GM23338 (cell line): ENCODE measurements at regions not wholly inside any gene's neighbourhood (a gene's known extent, or its start where the extent isn't known, plus 50 kb on each side); places are given as distances from the start of the nearest gene placed in this dataset.

Experiments used
- ATAC-seq: fragments of 200-7000 bp; cut with Tn5 transposase; 3 replicates; pipeline ENCODE4 v1.9.1; 2020
- DNase-seq: peaks from one replicate; pipeline ENCODE4 v3.0.0-alpha.2; 2015; ENCODE audit warnings: low spot score
- H2AFZ ChIP-seq: fragments of 200-600 bp; sonication (generic); 2 replicates; pipeline ENCODE4 v1.8.0; 2016; ENCODE audit warnings: antibody characterized with exemption, mild to moderate bottlenecking, moderate library complexity
- H3F3A ChIP-seq: fragments of 200-600 bp; sonication (generic); replicated peaks from 2 replicates; pipeline ENCODE4 v1.8.0; 2017; ENCODE audit warnings: antibody characterized with exemption, mixed run types, low read depth
- H3K27ac ChIP-seq: fragments of 200-600 bp; sonication (generic); 2 replicates; pipeline ENCODE4 v1.6.1; 2016; ENCODE audit warnings: low read depth
- H3K27me3 ChIP-seq: fragments of 200-600 bp; sonication (generic); 2 replicates; pipeline ENCODE4 v1.8.0; 2016; ENCODE audit warnings: mild to moderate bottlenecking, mixed run types, moderate library complexity; ENCODE audit not compliant: insufficient read depth
- H3K36me3 ChIP-seq: fragments of 200-600 bp; sonication (generic); 2 replicates; pipeline ENCODE4 v1.8.0; 2016; ENCODE audit warnings: mild to moderate bottlenecking; ENCODE audit not compliant: insufficient read depth
- H3K4me1 ChIP-seq: fragments of 200-600 bp; sonication (generic); 2 replicates; pipeline ENCODE4 v1.8.0; 2016; ENCODE audit warnings: mild to moderate bottlenecking, moderate library complexity; ENCODE audit not compliant: insufficient read depth
- H3K4me2 ChIP-seq: fragments of 200-600 bp; sonication (generic); 2 replicates; pipeline ENCODE4 v1.7.1; 2017; ENCODE audit warnings: mixed run types
- H3K4me3 ChIP-seq: fragments of 200-600 bp; sonication (generic); 2 replicates; pipeline ENCODE4 v1.6.1; 2016; ENCODE audit warnings: mixed run types
- H3K79me2 ChIP-seq: fragments of 200-600 bp; sonication (generic); replicated peaks from 2 replicates; pipeline ENCODE4 v1.8.0; 2017; ENCODE audit warnings: mild to moderate bottlenecking; ENCODE audit not compliant: insufficient read depth
- H3K9me2 ChIP-seq: fragments of 200-600 bp; sonication (generic); 2 replicates; pipeline ENCODE4 v1.8.0; 2017; ENCODE audit not compliant: insufficient read depth
- H4K20me1 ChIP-seq: fragments of 200-600 bp; sonication (generic); replicated peaks from 2 replicates; pipeline ENCODE4 v1.8.0; 2017; ENCODE audit warnings: mild to moderate bottlenecking; ENCODE audit not compliant: insufficient read depth
- H3K27ac Mint-ChIP-seq: 2 replicates; pipeline ENCODE4 v1.8.0; 2020; ENCODE audit warnings: inconsistent platforms, mild to moderate bottlenecking, moderate library complexity, mixed read lengths
- H3K27me3 Mint-ChIP-seq: 3 replicates; pipeline ENCODE4 v1.8.0; 2022; ENCODE audit warnings: low read depth, mild to moderate bottlenecking, moderate library complexity, mixed read lengths, inconsistent platforms; ENCODE audit not compliant: insufficient read depth, poor library complexity
- H3K36me3 Mint-ChIP-seq: 3 replicates; pipeline ENCODE4 v1.8.0; 2021; ENCODE audit warnings: low read depth, mild to moderate bottlenecking, inconsistent platforms, moderate library complexity, mixed read lengths
- H3K4me1 Mint-ChIP-seq: 3 replicates; pipeline ENCODE4 v1.8.0; 2020; ENCODE audit warnings: mild to moderate bottlenecking, inconsistent platforms, mixed read lengths
- H3K4me3 Mint-ChIP-seq: 3 replicates; pipeline ENCODE4 v1.8.0; 2021; ENCODE audit warnings: moderate library complexity, mild to moderate bottlenecking, inconsistent platforms, mixed read lengths
- H3K9me3 Mint-ChIP-seq: 3 replicates; pipeline ENCODE4 v1.8.0; 2020; ENCODE audit warnings: moderate library complexity, mild to moderate bottlenecking, inconsistent platforms, mixed read lengths
- CREB1 ChIP-seq: fragments of 250-450 bp; sonication (Bioruptor Pico); IDR thresholded peaks from 2 replicates; pipeline ENCODE4 v1.5.0; 2020; ENCODE audit warnings: low read depth, mild to moderate bottlenecking, moderate library complexity
- ETS1 ChIP-seq: IDR thresholded peaks from 2 replicates; pipeline ENCODE4 v1.6.1; 2016; ENCODE audit warnings: antibody characterized with exemption
- EZH2 ChIP-seq: fragments of 200-600 bp; sonication (generic); IDR thresholded peaks from one replicate; pipeline ENCODE4 v1.8.0; 2017; ENCODE audit warnings: antibody characterized with exemption, mild to moderate bottlenecking, low read depth; ENCODE audit not compliant: unreplicated experiment
- EZH2phosphoT487 ChIP-seq: fragments of 200-600 bp; sonication (generic); IDR thresholded peaks from one replicate; pipeline ENCODE4 v1.8.1; 2018; ENCODE audit warnings: antibody characterized with exemption; ENCODE audit not compliant: unreplicated experiment
- JUNB ChIP-seq: IDR thresholded peaks from one replicate; pipeline ENCODE4 v1.6.1; 2016; ENCODE audit warnings: antibody characterized with exemption; ENCODE audit not compliant: unreplicated experiment
- POLR2AphosphoS5 ChIP-seq: IDR thresholded peaks from 2 replicates; pipeline ENCODE4 v1.6.1; 2016; ENCODE audit warnings: antibody characterized with exemption, low read depth
- ZNF114 ChIP-seq: fragments of 250-450 bp; sonication (Bioruptor Pico); IDR thresholded peaks from 2 replicates; pipeline ENCODE4 v1.5.0; 2020; ENCODE audit warnings: mild to moderate bottlenecking, moderate library complexity
- ZNF331 ChIP-seq: fragments of 250-450 bp; sonication (Bioruptor Pico); IDR thresholded peaks from 2 replicates; pipeline ENCODE4 v1.5.0; 2020; ENCODE audit warnings: low read depth, mild to moderate bottlenecking, moderate library complexity
- ZNF462 ChIP-seq: fragments of 250-450 bp; sonication (Bioruptor Pico); IDR thresholded peaks from 2 replicates; pipeline ENCODE4 v1.5.0; 2020; ENCODE audit warnings: mild to moderate bottlenecking, moderate library complexity
- TF ChIP-seq, protein P1 (sequence below), 2 experiments: fragments of 200-600 bp in 1 of 2; sonication (generic) in 1 of 2; conservative IDR thresholded peaks; 2 replicates each; pipeline versions ENCODE4 v1.5.1 to v1.6.1; 2016 to 2017; ENCODE audit warnings: antibody characterized with exemption in 2 of 2, low read depth in 2 of 2, mild to moderate bottlenecking in 2 of 2, moderate library complexity in 1 of 2

- TF ChIP-seq CREB1 (CRISPR knock-in tag) (no peak), EZH2 (no peak), EZH2phosphoT487 (no peak), ZNF114 (no peak), JUNB (no peak)
Measured at GRCh38 chr11:80007616-80008015, 566.8 kb upstream of the TENM4 start (continued).

- Histone ChIP-seq H3K27ac (no peak overlapping the region), H4K20me1 (no peaks in the 10 kb centered on the region), H3K79me2 (no peaks in the 10 kb centered on the region), H3K4me2 (no peak overlapping the region), H3K27me3 (no peaks in the 10 kb centered on the region), H3K36me3 (no peaks in the 10 kb centered on the region), H3K4me3 (no peak overlapping the region), H3K4me1 (no peaks in the 10 kb centered on the region), H3F3A (no peaks in the 10 kb centered on the region), H2AFZ (no peak overlapping the region), H3K9me2 (no peaks in the 10 kb centered on the region)
- Mint-ChIP-seq H3K4me3 (no peak overlapping the region), H3K27ac (no peak overlapping the region), H3K27me3 (no peaks in the 10 kb centered on the region), H3K36me3 (no peaks in the 10 kb centered on the region), H3K4me1 (no peaks in the 10 kb centered on the region), H3K9me3 (no peaks in the 10 kb centered on the region; the same call in 2 of the 3 replicates)
- ATAC-seq: no peak
- no peak for DNase-seq
- TF ChIP-seq, protein P1, sequence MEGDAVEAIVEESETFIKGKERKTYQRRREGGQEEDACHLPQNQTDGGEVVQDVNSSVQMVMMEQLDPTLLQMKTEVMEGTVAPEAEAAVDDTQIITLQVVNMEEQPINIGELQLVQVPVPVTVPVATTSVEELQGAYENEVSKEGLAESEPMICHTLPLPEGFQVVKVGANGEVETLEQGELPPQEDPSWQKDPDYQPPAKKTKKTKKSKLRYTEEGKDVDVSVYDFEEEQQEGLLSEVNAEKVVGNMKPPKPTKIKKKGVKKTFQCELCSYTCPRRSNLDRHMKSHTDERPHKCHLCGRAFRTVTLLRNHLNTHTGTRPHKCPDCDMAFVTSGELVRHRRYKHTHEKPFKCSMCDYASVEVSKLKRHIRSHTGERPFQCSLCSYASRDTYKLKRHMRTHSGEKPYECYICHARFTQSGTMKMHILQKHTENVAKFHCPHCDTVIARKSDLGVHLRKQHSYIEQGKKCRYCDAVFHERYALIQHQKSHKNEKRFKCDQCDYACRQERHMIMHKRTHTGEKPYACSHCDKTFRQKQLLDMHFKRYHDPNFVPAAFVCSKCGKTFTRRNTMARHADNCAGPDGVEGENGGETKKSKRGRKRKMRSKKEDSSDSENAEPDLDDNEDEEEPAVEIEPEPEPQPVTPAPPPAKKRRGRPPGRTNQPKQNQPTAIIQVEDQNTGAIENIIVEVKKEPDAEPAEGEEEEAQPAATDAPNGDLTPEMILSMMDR (conservative IDR thresholded peaks at IDR 0.05; ENCODE audit: low read depth in 2 of 2): no peak
Measured at GRCh38 chr11:79990141-79990540, 549.3 kb upstream of the TENM4 start.

GRCh38 chr11:79982185-79982584 is 541.4 kb upstream of the TENM4 start:
- Mint-ChIP-seq H3K27me3 (no peaks in the 10 kb centered on the region), H3K9me3 (no peaks in the 10 kb centered on the region), H3K27ac (no peak overlapping the region), H3K36me3 (no peaks in the 10 kb centered on the region), H3K4me3 (no peak overlapping the region), H3K4me1 (peaks cover 6% of the 10 kb centered on the region)
- DNase-seq: no peak
- Histone ChIP-seq H3K79me2 (no peaks in the 10 kb centered on the region), H3K36me3 (no peaks in the 10 kb centered on the region), H3K27me3 (no peaks in the 10 kb centered on the region), H3K27ac (no peak overlapping the region), H3K4me3 (no peak overlapping the region), H3F3A (no peaks in the 10 kb centered on the region), H3K9me2 (0 out of 2 replicates have a peak, but pooled peaks cover 3% of the 10 kb centered on the region), H2AFZ (no peak overlapping the region), H3K4me2 (no peak overlapping the region), H4K20me1 (no peaks in the 10 kb centered on the region), H3K4me1 (no peaks in the 10 kb centered on the region)
- no peak for ATAC-seq
- TF ChIP-seq CREB1 (CRISPR knock-in tag) (no peak), ETS1 (no peak), POLR2AphosphoS5 (no peak), ZNF331 (CRISPR knock-in tag) (no peak), ZNF462 (CRISPR knock-in tag) (no peak)
- TF ChIP-seq, protein P1 (conservative IDR thresholded peaks at IDR 0.05; ENCODE audit: low read depth in 2 of 2): no peak
